K562 (cell line): ENCODE measurements at regions not wholly inside any gene's neighbourhood (a gene's known extent, or its start where the extent isn't known, plus 50 kb on each side); places are given as distances from the start of the nearest gene placed in this dataset.

Source experiments
- ARNT ChIP-seq, 2 experiments: fragments of 450-650 bp; IDR thresholded peaks; 2 replicates each; pipeline ENCODE4 v1.6.1; 2016; ENCODE audit warnings: mild to moderate bottlenecking in 1 of 2
- EGR1 ChIP-seq: fragments of 450-650 bp; conservative IDR thresholded peaks from 2 replicates; pipeline ENCODE4 v1.6.1; 2017; ENCODE audit warnings: mild to moderate bottlenecking
- HCFC1 ChIP-seq: IDR thresholded peaks from 2 replicates; pipeline ENCODE4 v1.6.1; 2012; ENCODE audit warnings: low read depth, low read length, improper control_type of control experiment
- HDAC2 ChIP-seq: fragments of 450-650 bp; IDR thresholded peaks from 2 replicates; pipeline ENCODE4 v1.6.1; 2016; ENCODE audit warnings: mild to moderate bottlenecking
- KLF16 ChIP-seq: IDR thresholded peaks from 2 replicates; pipeline ENCODE4 v1.6.1; 2016; ENCODE audit warnings: antibody characterized with exemption
- NFE2L1 ChIP-seq: fragments of 450-650 bp; IDR thresholded peaks from 2 replicates; pipeline ENCODE4 v1.6.1; 2016; ENCODE audit warnings: missing genetic modification characterization, low read depth, mild to moderate bottlenecking, missing compliant biosample characterization, moderate library complexity, borderline replicate concordance
- RBM25 ChIP-seq: fragments of 200-400 bp; formaldehyde crosslinking; IDR thresholded peaks from 2 replicates; pipeline ENCODE4 v1.6.1; 2018; ENCODE audit warnings: low read length, low read depth, moderate library complexity; ENCODE audit not compliant: severe bottlenecking
- ZNF512 ChIP-seq: IDR thresholded peaks from 2 replicates; pipeline ENCODE4 v1.6.1; 2016; ENCODE audit warnings: missing genetic modification characterization, missing compliant biosample characterization
- ZNF592 ChIP-seq: fragments of 450-650 bp; IDR thresholded peaks from 2 replicates; pipeline ENCODE4 v1.6.1; 2017; ENCODE audit warnings: antibody characterized with exemption, mild to moderate bottlenecking
- TF ChIP-seq, protein P1 (sequence below): sonication (generic); formaldehyde crosslinking; IDR thresholded peaks from 2 replicates; pipeline ENCODE4 v1.8.1; 2022; ENCODE audit warnings: missing genetic modification reagents

DNA sequence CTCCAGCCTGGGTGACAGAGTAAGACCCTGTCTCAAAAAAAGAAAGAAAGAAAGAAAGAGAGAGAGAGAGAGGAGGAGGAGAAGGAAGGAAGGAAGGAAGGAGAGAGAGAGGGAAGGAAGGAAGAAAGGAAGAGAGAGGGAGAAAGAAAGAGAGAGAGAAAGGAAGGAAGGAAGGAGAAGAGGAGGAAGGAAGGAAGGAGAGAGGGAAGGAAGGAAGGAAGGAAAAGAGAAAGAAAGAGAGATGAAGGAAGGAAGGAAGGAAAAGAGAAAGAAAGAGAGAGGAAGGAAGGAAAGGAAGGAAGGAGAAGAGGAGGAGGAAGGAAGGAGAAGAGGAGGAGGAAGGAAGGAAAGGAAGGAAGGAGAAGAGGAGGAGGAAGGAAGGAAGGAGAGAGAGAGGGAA is 82.2 kb upstream of the ATP1B1 start:
- TF ChIP-seq HDAC2 (no peak), HCFC1 (no peak), ZNF592 (no peak), NFE2L1 (tag) (no peak), EGR1 (no peak), KLF16 (no peak), RBM25 (no peak), ARNT (IDR thresholded peaks at IDR 0.05) (no peak), ZNF512 (peak; percentile 93)
- TF ChIP-seq, protein P1, sequence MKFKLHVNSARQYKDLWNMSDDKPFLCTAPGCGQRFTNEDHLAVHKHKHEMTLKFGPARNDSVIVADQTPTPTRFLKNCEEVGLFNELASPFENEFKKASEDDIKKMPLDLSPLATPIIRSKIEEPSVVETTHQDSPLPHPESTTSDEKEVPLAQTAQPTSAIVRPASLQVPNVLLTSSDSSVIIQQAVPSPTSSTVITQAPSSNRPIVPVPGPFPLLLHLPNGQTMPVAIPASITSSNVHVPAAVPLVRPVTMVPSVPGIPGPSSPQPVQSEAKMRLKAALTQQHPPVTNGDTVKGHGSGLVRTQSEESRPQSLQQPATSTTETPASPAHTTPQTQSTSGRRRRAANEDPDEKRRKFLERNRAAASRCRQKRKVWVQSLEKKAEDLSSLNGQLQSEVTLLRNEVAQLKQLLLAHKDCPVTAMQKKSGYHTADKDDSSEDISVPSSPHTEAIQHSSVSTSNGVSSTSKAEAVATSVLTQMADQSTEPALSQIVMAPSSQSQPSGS, result no peak
